ENCODE measurements at regions not wholly inside any gene's neighbourhood (a gene's known extent, or its start where the extent isn't known, plus 50 kb on each side); places are given as distances from the start of the nearest gene placed in this dataset.

GRCh38 chr12:9388379-9388778 is 180.2 kb upstream of the PZP start:
- TF ChIP-seq CTCF (IDR thresholded peaks at IDR 0.05) (no peak), POLR2A (IDR thresholded peaks at IDR 0.05) (no peak)
